ENCODE measurements at regions not wholly inside any gene's neighbourhood (a gene's known extent, or its start where the extent isn't known, plus 50 kb on each side); places are given as distances from the start of the nearest gene placed in this dataset.

DNA sequence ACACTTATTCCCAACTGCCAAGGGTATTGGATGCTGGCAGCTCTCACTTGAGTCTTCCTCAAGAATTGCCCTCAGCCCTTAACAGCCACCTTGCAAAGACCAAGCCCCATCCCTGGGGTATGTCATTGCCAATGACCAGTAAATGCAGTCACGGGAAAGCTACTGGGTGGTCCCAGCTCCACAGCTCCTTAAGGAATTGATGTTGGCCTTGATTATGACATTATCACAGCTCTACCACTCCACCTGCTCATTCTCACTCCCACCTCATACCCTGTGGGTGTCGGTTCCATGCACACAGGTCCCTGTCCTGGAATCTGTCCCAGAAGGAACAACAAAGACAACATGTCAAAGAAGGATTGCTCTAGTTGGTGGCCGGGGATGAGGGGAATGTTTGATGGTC, 60.5 kb upstream of the GJB5 start:
- H3K9me2 ChIP-seq (ENCODE audit: insufficient read depth) = no peaks in the 10 kb centered on the region; the same call in 1 of the 2 replicates
- H3K4me1 ChIP-seq (ENCODE audit: insufficient read depth) = no peaks in the 10 kb centered on the region
- H3K79me2 ChIP-seq (replicated peaks; ENCODE audit: insufficient read depth) = no peaks in the 10 kb centered on the region
- TF ChIP-seq ZNF331 (CRISPR knock-in tag; IDR thresholded peaks at IDR 0.05; ENCODE audit: low read depth) = no peak
- no peak for TF ChIP-seq NANOG (IDR thresholded peaks at IDR 0.05; ENCODE audit: borderline replicate concordance)
- no peak for TF ChIP-seq JUNB (IDR thresholded peaks at IDR 0.05; ENCODE audit: unreplicated experiment)
- no peaks in the 10 kb centered on the region for H3F3A ChIP-seq (replicated peaks; ENCODE audit: low read depth)
- no peaks in the 10 kb centered on the region; the same call in 2 of the 3 replicates for H3K9me3 Mint-ChIP-seq
- no peak overlapping the region for H2AFZ ChIP-seq
- H3K27ac Mint-ChIP-seq = no peak overlapping the region
- no peaks in the 10 kb centered on the region for H4K20me1 ChIP-seq (replicated peaks; ENCODE audit: insufficient read depth)
- H3K4me2 ChIP-seq = no peak overlapping the region
- no peak overlapping the region for H3K4me3 Mint-ChIP-seq
- H3K4me3 ChIP-seq = no peak overlapping the region
- H3K36me3 Mint-ChIP-seq (ENCODE audit: low read depth) = no peaks in the 10 kb centered on the region
- peaks cover 9% of the 10 kb centered on the region for H3K27me3 Mint-ChIP-seq (ENCODE audit: insufficient read depth, low read depth, poor library complexity)
- DNase-seq (ENCODE audit: low spot score) (no peak), ATAC-seq (no peak)
- H3K27me3 ChIP-seq (ENCODE audit: insufficient read depth) = no peaks in the 10 kb centered on the region
- H3K27ac ChIP-seq (ENCODE audit: low read depth) = no peak overlapping the region
- no peaks in the 10 kb centered on the region for H3K4me1 Mint-ChIP-seq
- H3K36me3 ChIP-seq (ENCODE audit: insufficient read depth) = no peaks in the 10 kb centered on the region

DNA sequence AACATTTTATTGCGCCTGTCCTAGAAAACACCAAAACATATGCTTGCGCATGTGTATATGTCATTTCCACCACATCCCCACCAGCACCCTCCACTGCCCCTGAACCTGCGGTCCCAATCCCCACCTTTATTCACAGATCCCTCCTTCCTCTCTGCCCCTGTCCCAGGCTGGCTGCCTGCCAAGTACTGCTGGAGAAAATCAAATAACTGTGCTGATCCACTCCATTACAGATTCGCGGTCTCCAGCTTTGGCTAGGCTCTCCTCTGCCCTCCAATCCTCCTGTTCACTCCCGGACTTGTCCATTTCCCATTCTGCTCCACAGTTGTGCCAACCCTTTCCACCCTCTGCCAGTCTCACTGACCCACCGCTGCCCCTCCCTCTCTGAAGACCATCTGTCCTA, 59.3 kb upstream of the GJB5 start:
- Mint-ChIP-seq H3K4me1 (no peaks in the 10 kb centered on the region), H3K4me3 (no peak overlapping the region), H3K9me3 (no peaks in the 10 kb centered on the region; the same call in 2 of the 3 replicates), H3K36me3 (ENCODE audit: low read depth) (no peaks in the 10 kb centered on the region), H3K27ac (no peak overlapping the region), H3K27me3 (ENCODE audit: insufficient read depth, low read depth, poor library complexity) (peaks cover 3% of the 10 kb centered on the region)
- Histone ChIP-seq H3K27me3 (ENCODE audit: insufficient read depth) (no peaks in the 10 kb centered on the region), H3K4me3 (no peak overlapping the region), H3K79me2 (replicated peaks; ENCODE audit: insufficient read depth) (no peaks in the 10 kb centered on the region), H2AFZ (no peak overlapping the region), H3K27ac (ENCODE audit: low read depth) (no peak overlapping the region), H3K9me2 (ENCODE audit: insufficient read depth) (peaks cover 3% of the 10 kb centered on the region; the same call in 1 of the 2 replicates), H3K4me1 (ENCODE audit: insufficient read depth) (no peaks in the 10 kb centered on the region), H3F3A (replicated peaks; ENCODE audit: low read depth) (no peaks in the 10 kb centered on the region), H3K4me2 (no peak overlapping the region), H4K20me1 (replicated peaks; ENCODE audit: insufficient read depth) (no peaks in the 10 kb centered on the region), H3K36me3 (ENCODE audit: insufficient read depth) (no peaks in the 10 kb centered on the region)
- no peak for DNase-seq (ENCODE audit: low spot score)
- no peak for ATAC-seq
- TF ChIP-seq JUNB (IDR thresholded peaks at IDR 0.05; ENCODE audit: unreplicated experiment) = no peak
- TF ChIP-seq, protein P1, sequence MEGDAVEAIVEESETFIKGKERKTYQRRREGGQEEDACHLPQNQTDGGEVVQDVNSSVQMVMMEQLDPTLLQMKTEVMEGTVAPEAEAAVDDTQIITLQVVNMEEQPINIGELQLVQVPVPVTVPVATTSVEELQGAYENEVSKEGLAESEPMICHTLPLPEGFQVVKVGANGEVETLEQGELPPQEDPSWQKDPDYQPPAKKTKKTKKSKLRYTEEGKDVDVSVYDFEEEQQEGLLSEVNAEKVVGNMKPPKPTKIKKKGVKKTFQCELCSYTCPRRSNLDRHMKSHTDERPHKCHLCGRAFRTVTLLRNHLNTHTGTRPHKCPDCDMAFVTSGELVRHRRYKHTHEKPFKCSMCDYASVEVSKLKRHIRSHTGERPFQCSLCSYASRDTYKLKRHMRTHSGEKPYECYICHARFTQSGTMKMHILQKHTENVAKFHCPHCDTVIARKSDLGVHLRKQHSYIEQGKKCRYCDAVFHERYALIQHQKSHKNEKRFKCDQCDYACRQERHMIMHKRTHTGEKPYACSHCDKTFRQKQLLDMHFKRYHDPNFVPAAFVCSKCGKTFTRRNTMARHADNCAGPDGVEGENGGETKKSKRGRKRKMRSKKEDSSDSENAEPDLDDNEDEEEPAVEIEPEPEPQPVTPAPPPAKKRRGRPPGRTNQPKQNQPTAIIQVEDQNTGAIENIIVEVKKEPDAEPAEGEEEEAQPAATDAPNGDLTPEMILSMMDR (conservative IDR thresholded peaks at IDR 0.05; ENCODE audit: low read depth in 2 of 2) = no peak
- TF ChIP-seq, protein P2, sequence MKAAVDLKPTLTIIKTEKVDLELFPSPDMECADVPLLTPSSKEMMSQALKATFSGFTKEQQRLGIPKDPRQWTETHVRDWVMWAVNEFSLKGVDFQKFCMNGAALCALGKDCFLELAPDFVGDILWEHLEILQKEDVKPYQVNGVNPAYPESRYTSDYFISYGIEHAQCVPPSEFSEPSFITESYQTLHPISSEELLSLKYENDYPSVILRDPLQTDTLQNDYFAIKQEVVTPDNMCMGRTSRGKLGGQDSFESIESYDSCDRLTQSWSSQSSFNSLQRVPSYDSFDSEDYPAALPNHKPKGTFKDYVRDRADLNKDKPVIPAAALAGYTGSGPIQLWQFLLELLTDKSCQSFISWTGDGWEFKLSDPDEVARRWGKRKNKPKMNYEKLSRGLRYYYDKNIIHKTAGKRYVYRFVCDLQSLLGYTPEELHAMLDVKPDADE (IDR thresholded peaks at IDR 0.05) = no peak
- TF ChIP-seq, protein P3, sequence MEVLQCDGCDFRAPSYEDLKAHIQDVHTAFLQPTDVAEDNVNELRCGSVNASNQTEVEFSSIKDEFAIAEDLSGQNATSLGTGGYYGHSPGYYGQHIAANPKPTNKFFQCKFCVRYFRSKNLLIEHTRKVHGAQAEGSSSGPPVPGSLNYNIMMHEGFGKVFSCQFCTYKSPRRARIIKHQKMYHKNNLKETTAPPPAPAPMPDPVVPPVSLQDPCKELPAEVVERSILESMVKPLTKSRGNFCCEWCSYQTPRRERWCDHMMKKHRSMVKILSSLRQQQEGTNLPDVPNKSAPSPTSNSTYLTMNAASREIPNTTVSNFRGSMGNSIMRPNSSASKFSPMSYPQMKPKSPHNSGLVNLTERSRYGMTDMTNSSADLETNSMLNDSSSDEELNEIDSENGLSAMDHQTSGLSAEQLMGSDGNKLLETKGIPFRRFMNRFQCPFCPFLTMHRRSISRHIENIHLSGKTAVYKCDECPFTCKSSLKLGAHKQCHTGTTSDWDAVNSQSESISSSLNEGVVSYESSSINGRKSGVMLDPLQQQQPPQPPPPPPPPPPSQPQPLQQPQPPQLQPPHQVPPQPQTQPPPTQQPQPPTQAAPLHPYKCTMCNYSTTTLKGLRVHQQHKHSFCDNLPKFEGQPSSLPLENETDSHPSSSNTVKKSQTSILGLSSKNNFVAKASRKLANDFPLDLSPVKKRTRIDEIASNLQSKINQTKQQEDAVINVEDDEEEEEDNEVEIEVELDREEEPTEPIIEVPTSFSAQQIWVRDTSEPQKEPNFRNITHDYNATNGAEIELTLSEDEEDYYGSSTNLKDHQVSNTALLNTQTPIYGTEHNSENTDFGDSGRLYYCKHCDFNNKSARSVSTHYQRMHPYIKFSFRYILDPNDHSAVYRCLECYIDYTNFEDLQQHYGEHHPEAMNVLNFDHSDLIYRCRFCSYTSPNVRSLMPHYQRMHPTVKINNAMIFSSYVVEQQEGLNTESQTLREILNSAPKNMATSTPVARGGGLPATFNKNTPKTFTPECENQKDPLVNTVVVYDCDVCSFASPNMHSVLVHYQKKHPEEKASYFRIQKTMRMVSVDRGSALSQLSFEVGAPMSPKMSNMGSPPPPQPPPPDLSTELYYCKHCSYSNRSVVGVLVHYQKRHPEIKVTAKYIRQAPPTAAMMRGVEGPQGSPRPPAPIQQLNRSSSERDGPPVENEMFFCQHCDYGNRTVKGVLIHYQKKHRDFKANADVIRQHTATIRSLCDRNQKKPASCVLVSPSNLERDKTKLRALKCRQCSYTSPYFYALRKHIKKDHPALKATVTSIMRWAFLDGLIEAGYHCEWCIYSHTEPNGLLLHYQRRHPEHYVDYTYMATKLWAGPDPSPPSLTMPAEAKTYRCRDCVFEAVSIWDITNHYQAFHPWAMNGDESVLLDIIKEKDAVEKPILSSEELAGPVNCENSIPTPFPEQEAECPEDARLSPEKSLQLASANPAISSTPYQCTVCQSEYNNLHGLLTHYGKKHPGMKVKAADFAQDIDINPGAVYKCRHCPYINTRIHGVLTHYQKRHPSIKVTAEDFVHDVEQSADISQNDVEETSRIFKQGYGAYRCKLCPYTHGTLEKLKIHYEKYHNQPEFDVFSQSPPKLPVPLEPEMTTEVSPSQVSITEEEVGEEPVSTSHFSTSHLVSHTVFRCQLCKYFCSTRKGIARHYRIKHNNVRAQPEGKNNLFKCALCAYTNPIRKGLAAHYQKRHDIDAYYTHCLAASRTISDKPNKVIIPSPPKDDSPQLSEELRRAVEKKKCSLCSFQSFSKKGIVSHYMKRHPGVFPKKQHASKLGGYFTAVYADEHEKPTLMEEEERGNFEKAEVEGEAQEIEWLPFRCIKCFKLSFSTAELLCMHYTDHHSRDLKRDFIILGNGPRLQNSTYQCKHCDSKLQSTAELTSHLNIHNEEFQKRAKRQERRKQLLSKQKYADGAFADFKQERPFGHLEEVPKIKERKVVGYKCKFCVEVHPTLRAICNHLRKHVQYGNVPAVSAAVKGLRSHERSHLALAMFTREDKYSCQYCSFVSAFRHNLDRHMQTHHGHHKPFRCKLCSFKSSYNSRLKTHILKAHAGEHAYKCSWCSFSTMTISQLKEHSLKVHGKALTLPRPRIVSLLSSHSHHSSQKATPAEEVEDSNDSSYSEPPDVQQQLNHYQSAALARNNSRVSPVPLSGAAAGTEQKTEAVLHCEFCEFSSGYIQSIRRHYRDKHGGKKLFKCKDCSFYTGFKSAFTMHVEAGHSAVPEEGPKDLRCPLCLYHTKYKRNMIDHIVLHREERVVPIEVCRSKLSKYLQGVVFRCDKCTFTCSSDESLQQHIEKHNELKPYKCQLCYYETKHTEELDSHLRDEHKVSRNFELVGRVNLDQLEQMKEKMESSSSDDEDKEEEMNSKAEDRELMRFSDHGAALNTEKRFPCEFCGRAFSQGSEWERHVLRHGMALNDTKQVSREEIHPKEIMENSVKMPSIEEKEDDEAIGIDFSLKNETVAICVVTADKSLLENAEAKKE (CRISPR knock-in tag; IDR thresholded peaks at IDR 0.05) = no peak
- TF ChIP-seq STAT1 (IDR thresholded peaks at IDR 0.05; ENCODE audit: unreplicated experiment) = no peak
- no peak for TF ChIP-seq NANOG (IDR thresholded peaks at IDR 0.05; ENCODE audit: borderline replicate concordance)
- TF ChIP-seq ZNF114 (CRISPR knock-in tag; IDR thresholded peaks at IDR 0.05) = no peak

All from GM23338 (cell line).